Sigmoid colon (tissue), 4 donors: ENCODE measurements at regions not wholly inside any gene's neighbourhood (a gene's known extent, or its start where the extent isn't known, plus 50 kb on each side); places are given as distances from the start of the nearest gene placed in this dataset.
"Not testable (repeated sequence)": the region's sequence is repeated elsewhere in the genome, so short reads cannot be mapped to it uniquely, and the experiment has no call there.

ENCODE experiments used
- CTCF ChIP-seq, 4 experiments: fragments of 450-650 bp in 3 of 4; fragments of 200-600 bp in 1 of 4; IDR thresholded peaks; one replicate each; pipeline ENCODE4 v1.5.1; 2016 to 2019; ENCODE audit warnings: antibody characterized with exemption in 4 of 4, mild to moderate bottlenecking in 3 of 4, moderate library complexity in 2 of 4
- POLR2AphosphoS5 ChIP-seq, 4 donors: sonication (generic); formaldehyde crosslinking; IDR thresholded peaks; one replicate each; pipeline ENCODE4 v1.6.1; 2017; ENCODE audit warnings: antibody characterized with exemption in 4 of 4

GRCh38 chrY:18866887-18867551 is 93.5 kb upstream of the HSFY2 start:
- TF ChIP-seq CTCF, POLR2AphosphoS5 (IDR thresholded peaks at IDR 0.05): not testable (repeated sequence)
